ENCODE measurements at regions not wholly inside any gene's neighbourhood (a gene's known extent, or its start where the extent isn't known, plus 50 kb on each side); places are given as distances from the start of the nearest gene placed in this dataset.

GRCh38 chr1:216944864-216945510 is 221.8 kb upstream of the ESRRG start:
- Histone ChIP-seq H3K4me1 (ENCODE audit: control insufficient read depth, insufficient read depth, low read length) (no peaks in the 10 kb centered on the region), H3K9ac (ENCODE audit: low read length in 2 of 2) (no peak overlapping the region), H3K4me3 (ENCODE audit: low read length in 2 of 2) (no peak overlapping the region), H3K27me3 (ENCODE audit: control insufficient read depth in 1 of 2, insufficient read depth in 2 of 2, low read length in 2 of 2) (no peaks in the 10 kb centered on the region), H3K36me3 (ENCODE audit: control insufficient read depth in 2 of 2, insufficient read depth in 2 of 2, low read length in 2 of 2) (no peaks in the 10 kb centered on the region), H3K9me3 (ENCODE audit: control insufficient read depth in 2 of 2, low read length in 2 of 2) (no peaks in the 10 kb centered on the region), H3K27ac (ENCODE audit: low read length) (no peak overlapping the region)

DNA sequence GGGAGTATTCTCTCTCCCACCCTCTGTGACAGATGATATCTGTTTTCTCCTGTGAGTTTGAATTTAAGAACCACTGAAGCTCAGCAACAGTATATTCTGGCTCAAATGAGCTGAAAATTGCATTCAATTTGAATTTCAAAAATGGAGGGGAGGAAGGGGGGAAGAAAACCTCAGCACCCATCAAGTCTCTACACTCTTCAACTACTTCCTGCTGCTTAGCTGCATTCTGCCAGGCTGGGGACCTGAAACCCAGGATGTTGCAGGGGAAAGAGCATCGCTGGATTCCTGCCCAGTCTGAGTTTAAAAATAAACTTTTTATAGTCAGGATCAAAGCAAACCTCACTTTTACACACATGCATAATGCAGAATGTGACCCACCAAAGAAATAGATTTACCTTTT is 214.3 kb upstream of the ESRRG start:
- Histone ChIP-seq H3K36me3 (ENCODE audit: control insufficient read depth in 2 of 2, insufficient read depth in 2 of 2, low read length in 2 of 2) (no peaks in the 10 kb centered on the region), H3K9me3 (ENCODE audit: control insufficient read depth in 2 of 2, low read length in 2 of 2) (no peaks in the 10 kb centered on the region), H3K9ac (ENCODE audit: low read length in 2 of 2) (no peak overlapping the region), H3K4me1 (ENCODE audit: control insufficient read depth, insufficient read depth, low read length) (no peaks in the 10 kb centered on the region), H3K4me3 (ENCODE audit: low read length in 2 of 2) (no peak overlapping the region), H3K27me3 (ENCODE audit: control insufficient read depth in 1 of 2, insufficient read depth in 2 of 2, low read length in 2 of 2) (no peaks in the 10 kb centered on the region), H3K27ac (ENCODE audit: low read length) (no peak overlapping the region)

GRCh38 chr1:216936779-216937178 is 213.6 kb upstream of the ESRRG start:
- Histone ChIP-seq H3K9ac (ENCODE audit: low read length in 2 of 2) (no peak overlapping the region), H3K4me3 (ENCODE audit: low read length in 2 of 2) (no peak overlapping the region), H3K36me3 (ENCODE audit: control insufficient read depth in 2 of 2, insufficient read depth in 2 of 2, low read length in 2 of 2) (no peaks in the 10 kb centered on the region), H3K27me3 (ENCODE audit: control insufficient read depth in 1 of 2, insufficient read depth in 2 of 2, low read length in 2 of 2) (no peaks in the 10 kb centered on the region), H3K27ac (ENCODE audit: low read length) (no peak overlapping the region), H3K9me3 (ENCODE audit: control insufficient read depth in 2 of 2, low read length in 2 of 2) (no peaks in the 10 kb centered on the region), H3K4me1 (ENCODE audit: control insufficient read depth, insufficient read depth, low read length) (no peaks in the 10 kb centered on the region)

DNA sequence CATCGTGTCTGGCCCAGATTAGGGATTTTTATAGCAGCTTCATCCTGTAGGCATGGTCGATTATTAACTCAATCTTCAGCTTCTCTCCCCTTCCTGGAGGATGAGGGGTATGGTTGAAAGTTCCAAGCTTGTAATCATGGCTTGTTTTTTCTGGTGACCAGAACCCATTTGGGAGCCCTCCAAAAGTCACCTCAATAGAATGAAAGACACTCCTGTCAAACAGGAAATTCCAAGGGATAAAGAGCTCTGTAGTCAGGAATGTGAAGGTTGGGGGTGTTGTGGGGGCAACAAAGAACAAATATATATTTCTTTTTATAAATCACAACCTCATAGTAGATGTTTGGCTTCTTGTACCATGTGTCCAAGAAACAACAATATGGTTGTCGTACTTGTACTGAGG is 212.7 kb upstream of the ESRRG start:
- no peaks in the 10 kb centered on the region for H3K9me3 ChIP-seq (ENCODE audit: control insufficient read depth in 2 of 2, low read length in 2 of 2)
- H3K27ac ChIP-seq (ENCODE audit: low read length) = no peak overlapping the region
- H3K36me3 ChIP-seq (ENCODE audit: control insufficient read depth in 2 of 2, insufficient read depth in 2 of 2, low read length in 2 of 2) = no peaks in the 10 kb centered on the region
- H3K4me1 ChIP-seq (ENCODE audit: control insufficient read depth, insufficient read depth, low read length) = no peaks in the 10 kb centered on the region
- H3K9ac ChIP-seq (ENCODE audit: low read length in 2 of 2) = no peak overlapping the region
- H3K27me3 ChIP-seq (ENCODE audit: control insufficient read depth in 1 of 2, insufficient read depth in 2 of 2, low read length in 2 of 2) = no peaks in the 10 kb centered on the region
- no peak overlapping the region for H3K4me3 ChIP-seq (ENCODE audit: low read length in 2 of 2)

- H3K9ac ChIP-seq (ENCODE audit: low read length in 2 of 2) = no peak overlapping the region
- no peaks in the 10 kb centered on the region for H3K9me3 ChIP-seq (ENCODE audit: control insufficient read depth in 2 of 2, low read length in 2 of 2)
- H3K4me3 ChIP-seq (ENCODE audit: low read length in 2 of 2) = no peak overlapping the region
- H3K36me3 ChIP-seq (ENCODE audit: control insufficient read depth in 2 of 2, insufficient read depth in 2 of 2, low read length in 2 of 2) = no peaks in the 10 kb centered on the region
- H3K4me1 ChIP-seq (ENCODE audit: control insufficient read depth, insufficient read depth, low read length) = no peaks in the 10 kb centered on the region
- no peak overlapping the region for H3K27ac ChIP-seq (ENCODE audit: low read length)
- no peaks in the 10 kb centered on the region for H3K27me3 ChIP-seq (ENCODE audit: control insufficient read depth in 1 of 2, insufficient read depth in 2 of 2, low read length in 2 of 2)
Observed at GRCh38 chr1:216932424-216932823, 209.2 kb upstream of the ESRRG start.

DNA sequence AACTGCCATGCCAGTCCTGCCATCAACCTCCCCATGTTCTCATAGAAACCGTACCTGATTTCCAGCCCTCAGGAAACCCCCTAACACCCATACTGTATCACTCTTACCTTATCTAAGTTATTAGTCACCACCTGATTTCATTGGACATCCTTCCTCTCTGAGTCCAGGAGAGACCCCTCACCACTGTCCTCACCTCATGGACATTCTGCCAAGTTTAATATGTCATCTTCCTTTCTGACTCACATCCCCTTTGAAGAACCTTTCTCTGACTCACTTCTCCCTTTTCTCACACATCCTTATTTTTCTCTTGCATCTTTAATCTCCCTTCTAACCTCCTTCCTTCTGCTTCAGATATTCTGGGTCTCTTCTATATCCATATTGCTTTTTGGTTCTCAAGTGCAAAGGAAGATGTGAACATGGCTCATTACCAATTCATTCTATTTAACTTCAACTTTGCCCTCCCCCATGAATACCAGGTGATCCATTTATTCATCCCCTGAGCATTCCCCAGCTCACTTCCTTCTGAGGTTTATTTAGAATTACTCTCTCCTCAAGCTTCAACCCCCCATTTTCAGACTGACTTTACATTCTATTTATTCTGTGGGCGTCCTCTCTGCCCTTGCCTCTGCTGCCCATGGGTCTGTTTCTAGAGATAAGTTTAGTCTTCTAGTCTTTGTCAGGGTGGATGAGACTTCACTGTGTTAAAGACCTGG is 206.8 kb upstream of the ESRRG start:
- Histone ChIP-seq H3K4me1 (ENCODE audit: control insufficient read depth, insufficient read depth, low read length) (no peaks in the 10 kb centered on the region), H3K27me3 (ENCODE audit: control insufficient read depth in 1 of 2, insufficient read depth in 2 of 2, low read length in 2 of 2) (no peaks in the 10 kb centered on the region), H3K9me3 (ENCODE audit: control insufficient read depth in 2 of 2, low read length in 2 of 2) (no peaks in the 10 kb centered on the region), H3K36me3 (ENCODE audit: control insufficient read depth in 2 of 2, insufficient read depth in 2 of 2, low read length in 2 of 2) (no peaks in the 10 kb centered on the region), H3K4me3 (ENCODE audit: low read length in 2 of 2) (no peak overlapping the region), H3K9ac (ENCODE audit: low read length in 2 of 2) (no peak overlapping the region), H3K27ac (ENCODE audit: low read length) (no peak overlapping the region)

DNA sequence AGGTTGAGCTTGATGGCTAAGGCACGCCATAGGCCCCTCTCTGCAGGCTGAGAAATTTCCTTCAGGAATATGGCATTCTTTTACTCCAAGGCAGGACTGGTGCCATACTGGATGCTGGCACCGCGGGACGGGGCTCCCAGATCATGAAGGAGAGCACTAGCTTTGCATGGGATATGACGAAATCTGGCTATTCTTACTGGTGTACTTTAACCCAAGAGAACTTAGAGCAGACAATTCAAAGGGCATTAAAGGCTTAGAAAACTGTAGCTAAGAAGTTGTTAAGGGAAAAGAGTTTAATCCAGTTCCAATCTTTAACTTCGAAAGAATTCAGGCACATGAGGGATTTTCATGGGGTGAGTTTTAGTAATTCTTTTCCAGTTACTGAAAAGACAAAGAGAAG is 204.4 kb upstream of the ESRRG start:
- no peak overlapping the region for H3K9ac ChIP-seq (ENCODE audit: low read length in 2 of 2)
- H3K4me1 ChIP-seq (ENCODE audit: control insufficient read depth, insufficient read depth, low read length) = no peaks in the 10 kb centered on the region
- no peaks in the 10 kb centered on the region for H3K9me3 ChIP-seq (ENCODE audit: control insufficient read depth in 2 of 2, low read length in 2 of 2)
- no peaks in the 10 kb centered on the region for H3K27me3 ChIP-seq (ENCODE audit: control insufficient read depth in 1 of 2, insufficient read depth in 2 of 2, low read length in 2 of 2)
- H3K4me3 ChIP-seq (ENCODE audit: low read length in 2 of 2) = no peak overlapping the region
- no peaks in the 10 kb centered on the region for H3K36me3 ChIP-seq (ENCODE audit: control insufficient read depth in 2 of 2, insufficient read depth in 2 of 2, low read length in 2 of 2)
- H3K27ac ChIP-seq (ENCODE audit: low read length) = no peak overlapping the region

DNA sequence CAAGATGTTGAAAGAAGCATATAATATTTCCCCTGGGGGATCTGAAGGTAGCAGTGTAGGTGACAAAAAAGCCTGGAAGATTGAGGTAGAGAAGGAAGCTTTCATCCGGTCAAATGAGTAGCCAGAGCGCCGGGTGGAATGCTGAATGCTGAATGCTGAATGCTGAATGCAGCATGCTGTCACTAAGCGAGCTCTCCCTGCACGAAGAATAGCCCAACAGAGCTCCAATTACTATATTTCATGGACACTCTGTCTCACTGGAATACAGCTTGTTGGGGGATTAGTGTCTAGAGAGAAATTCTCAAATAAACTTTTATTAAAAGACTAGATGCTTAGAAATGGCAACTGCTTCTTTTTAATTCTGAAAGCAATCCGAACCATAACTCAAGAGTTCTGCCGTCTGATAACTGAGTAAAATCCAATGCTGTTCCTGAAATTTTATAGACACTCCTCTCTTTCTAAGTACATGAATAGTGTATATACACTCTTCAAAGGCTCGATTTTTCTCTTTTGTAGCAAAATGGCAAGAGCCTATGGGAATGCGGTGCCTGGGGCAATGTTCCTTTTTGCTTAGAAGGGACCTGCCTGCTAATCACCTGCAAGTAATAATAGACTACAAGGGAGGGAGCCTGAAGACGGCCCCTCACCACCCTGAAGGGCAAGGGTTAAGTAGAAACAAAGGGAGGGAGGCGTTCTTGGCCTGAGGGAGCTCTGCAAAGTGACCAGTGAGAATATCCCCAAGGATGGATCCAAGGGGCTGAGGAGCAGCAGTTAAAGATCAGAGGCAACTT is 203.7 kb upstream of the ESRRG start:
- no peaks in the 10 kb centered on the region for H3K9me3 ChIP-seq (ENCODE audit: control insufficient read depth in 2 of 2, low read length in 2 of 2)
- no peak overlapping the region for H3K4me3 ChIP-seq (ENCODE audit: low read length in 2 of 2)
- H3K27me3 ChIP-seq (ENCODE audit: control insufficient read depth in 1 of 2, insufficient read depth in 2 of 2, low read length in 2 of 2) = no peaks in the 10 kb centered on the region
- H3K9ac ChIP-seq (ENCODE audit: low read length in 2 of 2) = no peak overlapping the region
- no peaks in the 10 kb centered on the region for H3K36me3 ChIP-seq (ENCODE audit: control insufficient read depth in 2 of 2, insufficient read depth in 2 of 2, low read length in 2 of 2)
- no peak overlapping the region for H3K27ac ChIP-seq (ENCODE audit: low read length)
- H3K4me1 ChIP-seq (ENCODE audit: control insufficient read depth, insufficient read depth, low read length) = no peaks in the 10 kb centered on the region

DNA sequence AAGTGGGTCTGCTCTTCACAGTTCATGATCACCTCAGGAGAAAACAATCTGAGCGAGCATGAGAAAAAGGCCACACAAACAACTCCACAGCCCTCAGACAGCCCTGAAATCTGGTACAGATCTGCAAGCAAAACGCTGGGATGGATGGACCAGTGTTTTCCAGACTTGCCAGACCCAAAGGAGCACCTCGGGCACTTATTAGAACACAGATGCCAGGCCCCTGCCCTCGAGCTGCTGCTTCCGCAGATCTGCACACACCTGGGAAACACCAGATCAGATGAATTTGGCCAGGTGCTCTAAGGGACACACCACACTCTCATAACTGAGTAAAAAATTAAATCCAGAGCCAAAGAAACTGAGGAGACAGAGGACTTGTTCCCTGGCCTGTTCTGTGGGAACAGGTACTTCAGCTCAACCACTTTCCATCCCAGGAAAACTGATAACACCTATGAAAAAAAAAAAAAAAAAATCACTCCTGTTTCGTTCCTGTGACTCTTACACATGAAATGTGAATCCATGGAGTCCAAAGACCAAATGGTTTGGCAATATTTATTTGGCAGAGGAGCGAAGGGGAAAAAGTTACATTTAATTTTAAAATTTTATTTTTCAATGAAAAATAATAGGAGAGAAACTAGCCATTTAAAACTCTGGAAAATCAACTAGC is 202.9 kb upstream of the ESRRG start:
- Histone ChIP-seq H3K27me3 (ENCODE audit: control insufficient read depth in 1 of 2, insufficient read depth in 2 of 2, low read length in 2 of 2) (no peaks in the 10 kb centered on the region), H3K36me3 (ENCODE audit: control insufficient read depth in 2 of 2, insufficient read depth in 2 of 2, low read length in 2 of 2) (no peaks in the 10 kb centered on the region), H3K4me1 (ENCODE audit: control insufficient read depth, insufficient read depth, low read length) (no peaks in the 10 kb centered on the region), H3K27ac (ENCODE audit: low read length) (no peak overlapping the region), H3K4me3 (ENCODE audit: low read length in 2 of 2) (no peak overlapping the region), H3K9me3 (ENCODE audit: control insufficient read depth in 2 of 2, low read length in 2 of 2) (no peaks in the 10 kb centered on the region), H3K9ac (ENCODE audit: low read length in 2 of 2) (no peak overlapping the region)

DNA sequence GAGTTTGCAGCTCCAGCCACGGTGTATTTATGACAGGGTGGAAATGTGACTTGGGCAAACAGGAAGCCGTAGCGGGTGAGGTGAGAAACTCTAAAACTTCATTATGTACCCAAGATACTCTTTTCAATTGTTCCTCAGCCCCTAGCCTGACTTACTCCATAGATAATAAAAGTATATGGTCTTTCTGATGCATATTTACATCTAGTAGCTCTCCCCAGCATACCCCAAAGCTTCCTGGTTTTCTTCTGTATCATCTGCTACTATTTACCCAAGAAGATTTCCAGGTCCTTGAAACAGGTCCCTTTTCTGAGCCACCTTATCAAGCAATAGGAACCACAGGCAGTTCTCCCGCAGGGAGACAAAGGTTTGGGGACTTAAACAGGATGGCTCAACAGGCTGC is 201.5 kb upstream of the ESRRG start:
- H3K9me3 ChIP-seq (ENCODE audit: control insufficient read depth in 2 of 2, low read length in 2 of 2) = no peaks in the 10 kb centered on the region
- H3K4me3 ChIP-seq (ENCODE audit: low read length in 2 of 2) = no peak overlapping the region
- H3K9ac ChIP-seq (ENCODE audit: low read length in 2 of 2) = no peak overlapping the region
- H3K36me3 ChIP-seq (ENCODE audit: control insufficient read depth in 2 of 2, insufficient read depth in 2 of 2, low read length in 2 of 2) = no peaks in the 10 kb centered on the region
- H3K27ac ChIP-seq (ENCODE audit: low read length) = no peak overlapping the region
- no peaks in the 10 kb centered on the region for H3K4me1 ChIP-seq (ENCODE audit: control insufficient read depth, insufficient read depth, low read length)
- no peaks in the 10 kb centered on the region for H3K27me3 ChIP-seq (ENCODE audit: control insufficient read depth in 1 of 2, insufficient read depth in 2 of 2, low read length in 2 of 2)
